Dendritic cell treated with granulocyte-macrophage colony-stimulating factor and Interleukin-4, amounts not matched to agents 40 ng/mL and 50 ng/mL, for 4 days (primary cell): ENCODE measurements at regions not wholly inside any gene's neighbourhood (a gene's known extent, or its start where the extent isn't known, plus 50 kb on each side); places are given as distances from the start of the nearest gene placed in this dataset.

ENCODE experiments used
- H3K27ac Mint-ChIP-seq: one replicate; pipeline ENCODE4 v1.8.0; 2022; ENCODE audit warnings: mild to moderate bottlenecking, mixed read lengths
- H3K27me3 Mint-ChIP-seq: one replicate; pipeline ENCODE4 v1.8.0; 2022; ENCODE audit warnings: mild to moderate bottlenecking, mixed read lengths
- H3K36me3 Mint-ChIP-seq: one replicate; pipeline ENCODE4 v1.8.0; 2022; ENCODE audit warnings: low read depth, mixed read lengths
- H3K4me1 Mint-ChIP-seq: one replicate; pipeline ENCODE4 v1.8.0; 2022; ENCODE audit warnings: low read depth, mixed read lengths
- H3K4me3 Mint-ChIP-seq: one replicate; pipeline ENCODE4 v1.8.0; 2022; ENCODE audit warnings: mild to moderate bottlenecking, moderate library complexity, mixed read lengths
- H3K9me3 Mint-ChIP-seq: one replicate; pipeline ENCODE4 v1.8.0; 2022; ENCODE audit warnings: mixed read lengths
- intact Hi-C: fragments of 100-400 bp; cut with micrococcal nuclease; formaldehyde crosslinking; loops from one replicate; pipeline ENCODE4 v1.15.0; 2022

GRCh38 chr9:108086624-108087023 is 597.1 kb upstream of the KLF4 start:
- peaks cover 48% of the 10 kb centered on the region for H3K4me1 Mint-ChIP-seq
- H3K27me3 Mint-ChIP-seq, result peaks cover 4% of the 10 kb centered on the region
- H3K27ac Mint-ChIP-seq, result no peak overlapping the region
- peaks cover 41% of the 10 kb centered on the region for H3K36me3 Mint-ChIP-seq
- no peak overlapping the region for H3K4me3 Mint-ChIP-seq
- intact Hi-C loops, result no loop called here
- H3K9me3 Mint-ChIP-seq, result peaks cover 16% of the 10 kb centered on the region

GRCh38 chr9:108085294-108085693 is 595.7 kb upstream of the KLF4 start:
- H3K36me3 Mint-ChIP-seq, result peaks cover 41% of the 10 kb centered on the region
- no peak overlapping the region for H3K27ac Mint-ChIP-seq
- H3K27me3 Mint-ChIP-seq, result peaks cover 4% of the 10 kb centered on the region
- H3K4me1 Mint-ChIP-seq, result peaks cover 51% of the 10 kb centered on the region
- peaks cover 14% of the 10 kb centered on the region for H3K9me3 Mint-ChIP-seq
- intact Hi-C loops, result no loop called here
- no peak overlapping the region for H3K4me3 Mint-ChIP-seq

- Mint-ChIP-seq H3K4me1 (peaks cover 48% of the 10 kb centered on the region), H3K4me3 (no peak overlapping the region), H3K27ac (no peak overlapping the region), H3K36me3 (peaks cover 30% of the 10 kb centered on the region), H3K27me3 (peaks cover 4% of the 10 kb centered on the region), H3K9me3 (no peaks in the 10 kb centered on the region)
- intact Hi-C loops, result no loop called here
These were observed 594.3 kb upstream of the KLF4 start for GRCh38 chr9:108083796-108084352.

GRCh38 chr9:108083160-108083750 is 593.7 kb upstream of the KLF4 start:
- peaks cover 27% of the 10 kb centered on the region for H3K36me3 Mint-ChIP-seq
- no peak overlapping the region for H3K27ac Mint-ChIP-seq
- no peak overlapping the region for H3K4me3 Mint-ChIP-seq
- intact Hi-C loops, result no loop called here
- peaks cover 4% of the 10 kb centered on the region for H3K27me3 Mint-ChIP-seq
- no peaks in the 10 kb centered on the region for H3K9me3 Mint-ChIP-seq
- peaks cover 50% of the 10 kb centered on the region for H3K4me1 Mint-ChIP-seq

- H3K4me3 Mint-ChIP-seq, result no peak overlapping the region
- no peaks in the 10 kb centered on the region for H3K27me3 Mint-ChIP-seq
- intact Hi-C loops, result no loop called here
- H3K36me3 Mint-ChIP-seq, result peaks cover 17% of the 10 kb centered on the region
- H3K27ac Mint-ChIP-seq, result no peak overlapping the region
- peaks cover 69% of the 10 kb centered on the region for H3K4me1 Mint-ChIP-seq
- H3K9me3 Mint-ChIP-seq, result no peaks in the 10 kb centered on the region
These were observed 591.5 kb upstream of the KLF4 start for GRCh38 chr9:108081112-108081511.

GRCh38 chr9:108080285-108080684 is 590.7 kb upstream of the KLF4 start:
- Mint-ChIP-seq H3K27ac (no peak overlapping the region), H3K27me3 (no peaks in the 10 kb centered on the region), H3K4me1 (peaks cover 68% of the 10 kb centered on the region), H3K9me3 (no peaks in the 10 kb centered on the region), H3K36me3 (peaks cover 17% of the 10 kb centered on the region), H3K4me3 (no peak overlapping the region)
- intact Hi-C loops, result no loop called here

GRCh38 chr9:108078811-108079210 is 589.2 kb upstream of the KLF4 start:
- Mint-ChIP-seq H3K4me3 (peak overlapping the region; percentile 69), H3K9me3 (no peaks in the 10 kb centered on the region), H3K36me3 (peaks cover 6% of the 10 kb centered on the region), H3K27ac (peak overlapping the region; percentile 85), H3K27me3 (no peaks in the 10 kb centered on the region), H3K4me1 (peaks cover 68% of the 10 kb centered on the region)
- intact Hi-C loops, result no loop called here

GRCh38 chr9:108078375-108078774 is 588.8 kb upstream of the KLF4 start:
- Mint-ChIP-seq H3K27me3 (no peaks in the 10 kb centered on the region), H3K36me3 (peaks cover 2% of the 10 kb centered on the region), H3K4me3 (no peak overlapping the region), H3K9me3 (no peaks in the 10 kb centered on the region), H3K4me1 (peaks cover 67% of the 10 kb centered on the region), H3K27ac (peak overlapping the region; percentile 85)
- intact Hi-C loops, result no loop called here

GRCh38 chr9:108077556-108077955 is 588.0 kb upstream of the KLF4 start:
- Mint-ChIP-seq H3K4me3 (no peak overlapping the region), H3K9me3 (no peaks in the 10 kb centered on the region), H3K27ac (peak overlapping the region; percentile 85), H3K4me1 (peaks cover 65% of the 10 kb centered on the region), H3K27me3 (no peaks in the 10 kb centered on the region), H3K36me3 (no peaks in the 10 kb centered on the region)
- intact Hi-C loops, result no loop called here

GRCh38 chr9:108074900-108075299 is 585.3 kb upstream of the KLF4 start:
- Mint-ChIP-seq H3K9me3 (no peaks in the 10 kb centered on the region), H3K36me3 (no peaks in the 10 kb centered on the region), H3K4me1 (peaks cover 69% of the 10 kb centered on the region), H3K4me3 (no peak overlapping the region), H3K27me3 (no peaks in the 10 kb centered on the region), H3K27ac (no peak overlapping the region)
- intact Hi-C loops, result no loop called here

GRCh38 chr9:108073823-108074222 is 584.3 kb upstream of the KLF4 start:
- H3K4me1 Mint-ChIP-seq, result peaks cover 63% of the 10 kb centered on the region
- H3K27ac Mint-ChIP-seq, result peak overlapping the region; percentile 61
- H3K4me3 Mint-ChIP-seq, result no peak overlapping the region
- no peaks in the 10 kb centered on the region for H3K36me3 Mint-ChIP-seq
- intact Hi-C loops, result no loop called here
- no peaks in the 10 kb centered on the region for H3K9me3 Mint-ChIP-seq
- H3K27me3 Mint-ChIP-seq, result no peaks in the 10 kb centered on the region

GRCh38 chr9:108072740-108073139 is 583.2 kb upstream of the KLF4 start:
- Mint-ChIP-seq H3K36me3 (no peaks in the 10 kb centered on the region), H3K4me3 (no peak overlapping the region), H3K27ac (peak overlapping the region; percentile 61), H3K27me3 (no peaks in the 10 kb centered on the region), H3K9me3 (no peaks in the 10 kb centered on the region), H3K4me1 (peaks cover 53% of the 10 kb centered on the region)
- intact Hi-C loops, result no loop called here

GRCh38 chr9:108070861-108071260 is 581.3 kb upstream of the KLF4 start:
- intact Hi-C loops, result no loop called here
- Mint-ChIP-seq H3K27ac (no peak overlapping the region), H3K4me3 (no peak overlapping the region), H3K27me3 (no peaks in the 10 kb centered on the region), H3K36me3 (no peaks in the 10 kb centered on the region), H3K9me3 (no peaks in the 10 kb centered on the region), H3K4me1 (peaks cover 43% of the 10 kb centered on the region)

GRCh38 chr9:108069991-108070390 is 580.4 kb upstream of the KLF4 start:
- no peak overlapping the region for H3K4me3 Mint-ChIP-seq
- H3K27ac Mint-ChIP-seq, result no peak overlapping the region
- intact Hi-C loops, result no loop called here
- no peaks in the 10 kb centered on the region for H3K36me3 Mint-ChIP-seq
- H3K4me1 Mint-ChIP-seq, result peaks cover 40% of the 10 kb centered on the region
- H3K27me3 Mint-ChIP-seq, result no peaks in the 10 kb centered on the region
- no peaks in the 10 kb centered on the region for H3K9me3 Mint-ChIP-seq

GRCh38 chr9:108062680-108063079 is 573.1 kb upstream of the KLF4 start:
- peaks cover 14% of the 10 kb centered on the region for H3K36me3 Mint-ChIP-seq
- peaks cover 4% of the 10 kb centered on the region for H3K27me3 Mint-ChIP-seq
- H3K9me3 Mint-ChIP-seq, result peaks cover 19% of the 10 kb centered on the region
- H3K4me3 Mint-ChIP-seq, result no peak overlapping the region
- peaks cover 16% of the 10 kb centered on the region for H3K4me1 Mint-ChIP-seq
- H3K27ac Mint-ChIP-seq, result no peak overlapping the region
- intact Hi-C loops, result no loop called here
